Ascending aorta (tissue), 2 donors: ENCODE measurements at regions not wholly inside any gene's neighbourhood (a gene's known extent, or its start where the extent isn't known, plus 50 kb on each side); places are given as distances from the start of the nearest gene placed in this dataset.

Experiments used
- DNase-seq, 2 donors: peaks; one replicate each; pipeline ENCODE4 v3.0.0-alpha.2; 2019; ENCODE audit warnings: low spot score in 2 of 2
- H3K27ac ChIP-seq, 2 donors: fragments of 200-600 bp; sonication (generic); one replicate each; pipeline ENCODE4 v1.5.1; 2016 to 2017; ENCODE audit warnings: mild to moderate bottlenecking in 1 of 2
- H3K27me3 ChIP-seq: fragments of 200-600 bp; sonication (generic); one replicate; pipeline ENCODE4 v1.5.1; 2017
- H3K36me3 ChIP-seq, 2 donors: fragments of 200-600 bp; sonication (generic); one replicate each; pipeline ENCODE4 v1.5.1; 2016
- H3K4me1 ChIP-seq, 2 donors: fragments of 200-600 bp; sonication (generic); one replicate each; pipeline ENCODE4 v1.5.1; 2016 to 2017; ENCODE audit warnings: mild to moderate bottlenecking in 1 of 2
- H3K4me3 ChIP-seq, 2 donors: fragments of 200-600 bp; sonication (generic); one replicate each; pipeline ENCODE4 v1.5.1; 2016 to 2017; ENCODE audit warnings: mild to moderate bottlenecking in 1 of 2
- H3K9me3 ChIP-seq, 2 donors: fragments of 200-600 bp; sonication (generic); one replicate each; pipeline ENCODE4 v1.5.1; 2016
- intact Hi-C: fragments of 100-400 bp; cut with DNase I; formaldehyde crosslinking; loops from one replicate; pipeline ENCODE4 v1.15.1; 2023
- TF ChIP-seq, protein P1 (sequence below), 3 experiments: fragments of 200-600 bp in 2 of 3; fragments of 450-650 bp in 1 of 3; sonication (generic) in 2 of 3; IDR thresholded peaks; one replicate each; pipeline ENCODE4 v1.5.1; 2016 to 2019; ENCODE audit warnings: antibody characterized with exemption in 3 of 3, mild to moderate bottlenecking in 1 of 3, moderate library complexity in 1 of 3

- intact Hi-C loops = no loop called here
- TF ChIP-seq, protein P1, sequence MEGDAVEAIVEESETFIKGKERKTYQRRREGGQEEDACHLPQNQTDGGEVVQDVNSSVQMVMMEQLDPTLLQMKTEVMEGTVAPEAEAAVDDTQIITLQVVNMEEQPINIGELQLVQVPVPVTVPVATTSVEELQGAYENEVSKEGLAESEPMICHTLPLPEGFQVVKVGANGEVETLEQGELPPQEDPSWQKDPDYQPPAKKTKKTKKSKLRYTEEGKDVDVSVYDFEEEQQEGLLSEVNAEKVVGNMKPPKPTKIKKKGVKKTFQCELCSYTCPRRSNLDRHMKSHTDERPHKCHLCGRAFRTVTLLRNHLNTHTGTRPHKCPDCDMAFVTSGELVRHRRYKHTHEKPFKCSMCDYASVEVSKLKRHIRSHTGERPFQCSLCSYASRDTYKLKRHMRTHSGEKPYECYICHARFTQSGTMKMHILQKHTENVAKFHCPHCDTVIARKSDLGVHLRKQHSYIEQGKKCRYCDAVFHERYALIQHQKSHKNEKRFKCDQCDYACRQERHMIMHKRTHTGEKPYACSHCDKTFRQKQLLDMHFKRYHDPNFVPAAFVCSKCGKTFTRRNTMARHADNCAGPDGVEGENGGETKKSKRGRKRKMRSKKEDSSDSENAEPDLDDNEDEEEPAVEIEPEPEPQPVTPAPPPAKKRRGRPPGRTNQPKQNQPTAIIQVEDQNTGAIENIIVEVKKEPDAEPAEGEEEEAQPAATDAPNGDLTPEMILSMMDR (IDR thresholded peaks at IDR 0.05) = no peak
- no peak for DNase-seq
- no peak overlapping the region for H3K27ac ChIP-seq
- no peaks in the 10 kb centered on the region for H3K9me3 ChIP-seq
- H3K27me3 ChIP-seq = no peaks in the 10 kb centered on the region
- H3K4me3 ChIP-seq = no peak overlapping the region
- H3K4me1 ChIP-seq = no peaks in the 10 kb centered on the region
- H3K36me3 ChIP-seq = no peaks in the 10 kb centered on the region
Measured at GRCh38 chr13:29909081-29909730, 58.8 kb upstream of the UBL3 start.

DNA sequence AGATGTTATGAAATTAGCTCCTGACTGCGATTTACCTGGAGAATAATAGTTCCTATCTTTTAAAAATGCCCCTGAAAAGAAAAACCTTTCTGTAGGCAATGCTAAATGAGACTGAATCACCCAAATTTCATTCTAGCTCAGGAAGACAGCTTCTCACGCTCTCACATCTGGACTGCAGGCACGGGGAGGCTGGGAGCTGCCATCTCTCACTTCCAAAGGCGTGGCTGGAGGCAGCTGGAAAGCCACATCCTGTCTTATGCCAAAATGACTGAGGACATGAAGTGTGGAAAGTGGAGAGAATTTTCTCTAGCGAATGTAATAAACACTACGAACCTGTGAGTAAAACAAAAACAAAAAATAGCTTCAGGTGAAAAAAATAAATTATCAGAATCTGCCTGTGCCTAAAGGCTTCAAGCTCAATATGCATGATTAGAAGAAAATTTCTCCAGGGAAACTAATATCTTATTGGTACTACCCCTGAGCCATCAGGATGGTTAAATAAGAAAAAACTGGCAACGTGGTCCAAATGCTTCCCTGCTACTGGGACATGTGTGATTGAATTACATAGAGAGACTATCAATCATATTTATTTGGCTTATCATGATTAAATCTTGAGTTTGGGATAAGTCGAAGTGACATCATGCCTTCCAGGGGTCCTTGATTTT lies 58.1 kb upstream of the UBL3 start:
- TF ChIP-seq, protein P1 (IDR thresholded peaks at IDR 0.05) = no peak

GRCh38 chr13:29907670-29908069 lies 57.3 kb upstream of the UBL3 start:
- H3K4me3 ChIP-seq = no peak overlapping the region
- no peaks in the 10 kb centered on the region for H3K9me3 ChIP-seq
- no peaks in the 10 kb centered on the region for H3K27me3 ChIP-seq
- no peaks in the 10 kb centered on the region for H3K4me1 ChIP-seq
- no peaks in the 10 kb centered on the region for H3K36me3 ChIP-seq
- no peak for DNase-seq
- H3K27ac ChIP-seq = no peak overlapping the region
- intact Hi-C loops = no loop called here
- TF ChIP-seq, protein P1 (IDR thresholded peaks at IDR 0.05) = no peak

More for the DNA sequence above, 58.1 kb upstream of the UBL3 start:
- Histone ChIP-seq H3K36me3 (no peaks in the 10 kb centered on the region), H3K4me1 (no peaks in the 10 kb centered on the region), H3K4me3 (no peak overlapping the region), H3K27me3 (no peaks in the 10 kb centered on the region), H3K27ac (no peak overlapping the region), H3K9me3 (no peaks in the 10 kb centered on the region)
- no peak for DNase-seq
- intact Hi-C loops = no loop called here

GRCh38 chr13:29906432-29907011 lies 56.1 kb upstream of the UBL3 start:
- TF ChIP-seq, protein P1 (IDR thresholded peaks at IDR 0.05) = no peak
- Histone ChIP-seq H3K4me3 (no peak overlapping the region), H3K9me3 (no peaks in the 10 kb centered on the region), H3K27me3 (no peaks in the 10 kb centered on the region), H3K27ac (no peak overlapping the region), H3K4me1 (no peaks in the 10 kb centered on the region), H3K36me3 (no peaks in the 10 kb centered on the region)
- no peak for DNase-seq
- intact Hi-C loops = no loop called here

DNA sequence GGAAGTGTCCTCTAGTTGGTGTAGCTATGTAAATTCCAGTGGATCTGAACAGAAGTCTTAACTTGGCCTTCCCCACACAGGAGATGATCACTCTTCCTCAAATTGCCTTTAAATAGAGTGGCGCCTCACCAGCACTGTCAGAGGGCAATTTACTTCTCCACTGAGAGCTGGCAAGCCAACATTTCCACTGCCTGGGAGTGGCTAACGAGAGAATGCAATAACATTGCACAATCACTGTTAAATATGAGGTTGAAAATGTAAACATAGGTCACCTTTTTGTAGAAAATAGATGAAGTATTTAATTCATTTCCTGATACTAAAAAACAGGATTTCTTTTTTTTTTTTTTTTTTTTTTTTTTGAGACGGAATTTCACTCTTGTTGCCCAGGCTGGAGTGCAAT lies 55.4 kb upstream of the UBL3 start:
- H3K4me1 ChIP-seq = no peaks in the 10 kb centered on the region
- DNase-seq = no peak
- TF ChIP-seq, protein P1 (IDR thresholded peaks at IDR 0.05) = no peak
- no peak overlapping the region for H3K27ac ChIP-seq
- no peak overlapping the region for H3K4me3 ChIP-seq
- no peaks in the 10 kb centered on the region for H3K36me3 ChIP-seq
- H3K27me3 ChIP-seq = no peaks in the 10 kb centered on the region
- H3K9me3 ChIP-seq = no peaks in the 10 kb centered on the region
- intact Hi-C loops = no loop called here
